Sigmoid colon (tissue), 6 donors: ENCODE measurements at regions not wholly inside any gene's neighbourhood (a gene's known extent, or its start where the extent isn't known, plus 50 kb on each side); places are given as distances from the start of the nearest gene placed in this dataset.

Source experiments
- DNase-seq: peaks from one replicate; pipeline ENCODE4 v3.0.0-alpha.2; 2019
- H3K27ac ChIP-seq, 4 donors: fragments of 200-600 bp; sonication (generic); one replicate each; pipeline ENCODE4 v1.5.1; 2016 to 2019; ENCODE audit warnings: mild to moderate bottlenecking in 1 of 4
- H3K27me3 ChIP-seq, 3 donors: fragments of 200-600 bp; sonication (generic); one replicate each; pipeline ENCODE4 v1.5.1; 2019; ENCODE audit warnings: mild to moderate bottlenecking in 1 of 3
- H3K36me3 ChIP-seq, 4 donors: fragments of 200-600 bp; sonication (generic); one replicate each; pipeline ENCODE4 v1.5.1; 2016 to 2019
- H3K4me1 ChIP-seq, 4 donors: fragments of 200-600 bp; sonication (generic); one replicate each; pipeline ENCODE4 v1.5.1; 2017 to 2019
- H3K4me3 ChIP-seq, 4 donors: fragments of 200-600 bp; sonication (generic); one replicate each; pipeline ENCODE4 v1.5.1; 2017 to 2019; ENCODE audit warnings: mild to moderate bottlenecking in 2 of 4, moderate library complexity in 1 of 4
- H3K9me3 ChIP-seq, 4 donors: fragments of 200-600 bp in 3 of 4; sonication (generic) in 3 of 4; one replicate each; pipeline versions ENCODE4 v1.5.1 to v1.6.1; 2013 to 2019
- CTCF ChIP-seq, 4 experiments: fragments of 450-650 bp in 3 of 4; fragments of 200-600 bp in 1 of 4; IDR thresholded peaks; one replicate each; pipeline ENCODE4 v1.5.1; 2016 to 2019; ENCODE audit warnings: antibody characterized with exemption in 4 of 4, mild to moderate bottlenecking in 3 of 4, moderate library complexity in 2 of 4
- EP300 ChIP-seq, 4 donors: sonication (generic); formaldehyde crosslinking; IDR thresholded peaks; one replicate each; pipeline ENCODE4 v1.6.1; 2017; ENCODE audit warnings: antibody characterized with exemption in 4 of 4
- POLR2A ChIP-seq, 2 donors: fragments of 450-650 bp; IDR thresholded peaks; one replicate each; pipeline ENCODE4 v1.6.1; 2016; ENCODE audit warnings: antibody characterized with exemption in 2 of 2, mild to moderate bottlenecking in 2 of 2, moderate library complexity in 2 of 2
- POLR2AphosphoS5 ChIP-seq, 4 donors: sonication (generic); formaldehyde crosslinking; IDR thresholded peaks; one replicate each; pipeline ENCODE4 v1.6.1; 2017; ENCODE audit warnings: antibody characterized with exemption in 4 of 4
- WGBS, 2 donors: extraction: QIAGEN DNeasy Blood & Tissue Kit; methylation state at CpG; one replicate each; pipeline ENCODE4 v1.1.7; 2013; 5-methylcytosine and 5-hydroxymethylcytosine counted together
- intact Hi-C: fragments of 100-400 bp; cut with DNase I; formaldehyde crosslinking; loops from one replicate; pipeline ENCODE4 v1.15.1; 2023
- donor health status: healthy with polysubstance abuse.
- donor health status: healthy.

- Histone ChIP-seq H3K4me1 (no peaks in the 10 kb centered on the region), H3K36me3 (no peaks in the 10 kb centered on the region), H3K27ac (no peak overlapping the region), H3K27me3 (peaks cover 0 to 9% (median 0%) of the 10 kb centered on the region in 3 donors), H3K4me3 (no peak overlapping the region), H3K9me3 (no peaks in the 10 kb centered on the region)
- DNase-seq: no peak
- intact Hi-C loops: no loop called here
- WGBS, 2 donors: 83 to 93% methylated on average over 4 of the region's 4 CpGs
- TF ChIP-seq POLR2A (IDR thresholded peaks at IDR 0.05): no peak
- TF ChIP-seq POLR2AphosphoS5 (IDR thresholded peaks at IDR 0.05): no peak
- no peak for TF ChIP-seq CTCF (IDR thresholded peaks at IDR 0.05)
- TF ChIP-seq EP300 (IDR thresholded peaks at IDR 0.05): no peak
Observed at GRCh38 chr9:90447773-90448172, 194.9 kb downstream of the DIRAS2 start.

GRCh38 chr9:90449213-90449925 lies 193.3 kb downstream of the DIRAS2 start:
- Histone ChIP-seq H3K4me3 (no peak overlapping the region), H3K4me1 (no peaks in the 10 kb centered on the region), H3K27me3 (no peaks in the 10 kb centered on the region), H3K27ac (no peak overlapping the region), H3K36me3 (no peaks in the 10 kb centered on the region), H3K9me3 (no peaks in the 10 kb centered on the region)
- no peak for DNase-seq
- intact Hi-C loops: no loop called here
- WGBS, 2 donors: 73 to 92% methylated on average over 4 of the region's 4 CpGs
- TF ChIP-seq POLR2A (IDR thresholded peaks at IDR 0.05) (no peak), POLR2AphosphoS5 (IDR thresholded peaks at IDR 0.05) (no peak), EP300 (IDR thresholded peaks at IDR 0.05) (no peak), CTCF (IDR thresholded peaks at IDR 0.05) (no peak)

- TF ChIP-seq CTCF (IDR thresholded peaks at IDR 0.05): no peak
- no peak for TF ChIP-seq EP300 (IDR thresholded peaks at IDR 0.05)
- TF ChIP-seq POLR2A (IDR thresholded peaks at IDR 0.05): no peak
- no peak for TF ChIP-seq POLR2AphosphoS5 (IDR thresholded peaks at IDR 0.05)
- Histone ChIP-seq H3K36me3 (no peaks in the 10 kb centered on the region), H3K27me3 (no peaks in the 10 kb centered on the region), H3K9me3 (no peaks in the 10 kb centered on the region), H3K4me3 (no peak overlapping the region), H3K4me1 (no peaks in the 10 kb centered on the region), H3K27ac (no peak overlapping the region)
- intact Hi-C loops: no loop called here
- 0 to 71% methylated on average over 1 of the region's 1 CpG for WGBS, 2 donors
- DNase-seq: no peak
Observed at GRCh38 chr9:90451804-90452203, 190.8 kb downstream of the DIRAS2 start.

GRCh38 chr9:90455316-90455715 lies 187.3 kb downstream of the DIRAS2 start:
- intact Hi-C loops: no loop called here
- DNase-seq: no peak
- Histone ChIP-seq H3K9me3 (no peaks in the 10 kb centered on the region), H3K27me3 (no peaks in the 10 kb centered on the region), H3K36me3 (no peaks in the 10 kb centered on the region), H3K27ac (no peak overlapping the region), H3K4me3 (no peak overlapping the region), H3K4me1 (no peaks in the 10 kb centered on the region)
- 83 to 90% methylated on average over 4 of the region's 4 CpGs for WGBS, 2 donors
- no peak for TF ChIP-seq CTCF (IDR thresholded peaks at IDR 0.05)
- no peak for TF ChIP-seq POLR2AphosphoS5 (IDR thresholded peaks at IDR 0.05)
